CD4-positive, alpha-beta memory T cell (primary cell): ENCODE measurements at regions not wholly inside any gene's neighbourhood (a gene's known extent, or its start where the extent isn't known, plus 50 kb on each side); places are given as distances from the start of the nearest gene placed in this dataset.
"Not testable (repeated sequence)": the region's sequence is repeated elsewhere in the genome, so short reads cannot be mapped to it uniquely, and the experiment has no call there.

ENCODE experiments used
- CTCF ChIA-PET: fragments of 350-600 bp; sonication (Branson Sonifier 250); formaldehyde crosslinking; loops from one replicate; lab custom pipeline; 2021; ENCODE audit warnings: inconsistent platforms; ENCODE audit not compliant: partially characterized antibody; lab: Charles Lee
- POLR2A ChIA-PET: fragments of 350-600 bp; sonication (Branson Sonifier 250); formaldehyde crosslinking; loops from one replicate; lab custom pipeline; 2021; ENCODE audit not compliant: partially characterized antibody; lab: Charles Lee
- DNase-seq, 5 donors: peaks; one replicate each; pipeline versions ENCODE4 v3.0.0 to v3.0.0-alpha.2; 2020 to 2022; ENCODE audit warnings: mixed read lengths in 1 of 5
- H3K27ac ChIP-seq: one replicate; pipeline ENCODE4 v1.7.0; 2013; ENCODE audit warnings: low read depth, low read length
- H3K27me3 ChIP-seq: 2 replicates; pipeline ENCODE4 v1.7.0; 2013; ENCODE audit warnings: mild to moderate bottlenecking, low read length, moderate library complexity; ENCODE audit not compliant: insufficient read depth
- H3K36me3 ChIP-seq: 2 replicates; pipeline ENCODE4 v1.7.0; 2013; ENCODE audit warnings: mild to moderate bottlenecking, low read length, moderate library complexity; ENCODE audit not compliant: insufficient read depth
- H3K4me1 ChIP-seq: 2 replicates; pipeline ENCODE4 v1.7.0; 2013; ENCODE audit warnings: mild to moderate bottlenecking, low read length, moderate library complexity; ENCODE audit not compliant: insufficient read depth
- H3K4me3 ChIP-seq, 2 donors: one replicate each; pipeline ENCODE4 v1.7.0; 2013; ENCODE audit warnings: low read length in 2 of 2, mild to moderate bottlenecking in 1 of 2
- H3K9me3 ChIP-seq, 2 donors: one replicate each; pipeline ENCODE4 v1.7.0; 2013; ENCODE audit warnings: low read length in 2 of 2, control low read depth in 1 of 2; ENCODE audit not compliant: control insufficient read depth in 1 of 2
- H3K27ac Mint-ChIP-seq, 7 donors: one replicate each; pipeline ENCODE4 v1.8.0; 2020 to 2021; ENCODE audit warnings: mixed read lengths in 7 of 7, mild to moderate bottlenecking in 6 of 7, inconsistent platforms in 3 of 7, moderate library complexity in 3 of 7
- H3K27me3 Mint-ChIP-seq, 2 donors: one replicate each; pipeline ENCODE4 v1.8.0; 2020 to 2021; ENCODE audit warnings: mixed read lengths in 2 of 2
- H3K36me3 Mint-ChIP-seq, 2 donors: one replicate each; pipeline ENCODE4 v1.8.0; 2020 to 2021; ENCODE audit warnings: mixed read lengths in 2 of 2, inconsistent platforms in 1 of 2, mild to moderate bottlenecking in 1 of 2
- H3K4me1 Mint-ChIP-seq, 4 donors: one replicate each; pipeline ENCODE4 v1.8.0; 2020 to 2021; ENCODE audit warnings: mixed read lengths in 4 of 4, mild to moderate bottlenecking in 1 of 4
- H3K4me3 Mint-ChIP-seq, 8 donors: one replicate each; pipeline ENCODE4 v1.8.0; 2020 to 2021; ENCODE audit warnings: mixed read lengths in 8 of 8, mild to moderate bottlenecking in 7 of 8, moderate library complexity in 6 of 8, inconsistent platforms in 3 of 8
- H3K9me3 Mint-ChIP-seq, 8 donors: one replicate each; pipeline ENCODE4 v1.8.0; 2020 to 2021; ENCODE audit warnings: mixed read lengths in 8 of 8, mild to moderate bottlenecking in 5 of 8, inconsistent platforms in 3 of 8, moderate library complexity in 1 of 8
- intact Hi-C: fragments of 100-400 bp; cut with micrococcal nuclease; formaldehyde crosslinking; loops from one replicate; pipeline ENCODE4 v1.15.1; 2023

GRCh38 chr5:88058625-88059024 is 210.0 kb downstream of the TMEM161B start:
- no peaks in the 10 kb centered on the region for H3K36me3 ChIP-seq
- no peaks in the 10 kb centered on the region for H3K9me3 ChIP-seq
- no peaks in the 10 kb centered on the region for H3K27me3 Mint-ChIP-seq
- H3K9me3 Mint-ChIP-seq = peaks cover 0 to 25% (median 14%) of the 10 kb centered on the region in 8 donors
- H3K4me1 ChIP-seq = no peaks in the 10 kb centered on the region
- H3K4me1 Mint-ChIP-seq = no peaks in the 10 kb centered on the region
- intact Hi-C loops = no loop called here
- CTCF ChIA-PET = no interaction called here
- no peak overlapping the region for H3K27ac ChIP-seq
- no peak for DNase-seq
- no peaks in the 10 kb centered on the region for H3K27me3 ChIP-seq
- H3K36me3 Mint-ChIP-seq = no peaks in the 10 kb centered on the region
- POLR2A ChIA-PET = no interaction called here
- H3K4me3 Mint-ChIP-seq = no peak overlapping the region
- no peak overlapping the region for H3K4me3 ChIP-seq
- H3K27ac Mint-ChIP-seq = no peak overlapping the region

GRCh38 chr5:88052468-88052867 is 216.2 kb downstream of the TMEM161B start:
- H3K4me1 Mint-ChIP-seq, H3K27ac Mint-ChIP-seq, H3K27me3 Mint-ChIP-seq, H3K27ac ChIP-seq, H3K4me3 Mint-ChIP-seq, H3K27me3 ChIP-seq, H3K36me3 Mint-ChIP-seq, H3K36me3 ChIP-seq, CTCF ChIA-PET, POLR2A ChIA-PET, intact Hi-C loops, DNase-seq, H3K4me1 ChIP-seq, H3K9me3 ChIP-seq, H3K4me3 ChIP-seq: not testable (repeated sequence)
- peaks cover 0 to 10% (median 2%) of the 10 kb centered on the region in 8 donors for H3K9me3 Mint-ChIP-seq

GRCh38 chr5:88051148-88051547 is 217.5 kb downstream of the TMEM161B start:
- H3K4me1 Mint-ChIP-seq = no peaks in the 10 kb centered on the region
- peaks cover 0 to 8% (median 2%) of the 10 kb centered on the region in 8 donors for H3K9me3 Mint-ChIP-seq
- Histone ChIP-seq H3K27me3 (no peaks in the 10 kb centered on the region), H3K9me3 (no peaks in the 10 kb centered on the region), H3K27ac (no peak overlapping the region), H3K4me1 (no peaks in the 10 kb centered on the region), H3K36me3 (no peaks in the 10 kb centered on the region), H3K4me3 (no peak overlapping the region)
- POLR2A ChIA-PET = no interaction called here
- intact Hi-C loops = no loop called here
- DNase-seq = no peak
- H3K27me3 Mint-ChIP-seq = peaks cover 0 to 2% of the 10 kb centered on the region in 2 donors
- no peak overlapping the region for H3K4me3 Mint-ChIP-seq
- no peaks in the 10 kb centered on the region for H3K36me3 Mint-ChIP-seq
- CTCF ChIA-PET = no interaction called here
- no peak overlapping the region for H3K27ac Mint-ChIP-seq

DNA sequence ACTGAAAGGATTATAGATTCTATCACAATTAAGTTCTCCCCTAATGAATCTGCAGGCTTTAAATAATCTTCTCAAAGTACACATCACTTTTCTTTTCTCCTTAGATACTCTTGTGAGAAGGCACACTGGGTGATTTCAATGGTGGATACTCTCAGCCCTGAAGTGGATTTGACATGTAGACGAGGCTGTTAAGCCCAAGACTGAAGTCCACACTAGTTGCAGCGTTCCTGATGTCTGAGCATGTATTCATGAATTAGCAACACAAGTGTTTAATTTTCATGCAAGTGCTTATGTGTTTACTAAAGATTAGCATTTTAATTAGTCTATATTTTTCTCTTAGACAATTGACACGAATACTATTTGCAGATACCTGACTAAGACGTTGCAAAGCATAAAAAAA is 218.9 kb downstream of the TMEM161B start:
- Histone ChIP-seq H3K4me3 (no peak overlapping the region), H3K4me1 (no peaks in the 10 kb centered on the region), H3K36me3 (no peaks in the 10 kb centered on the region), H3K27ac (no peak overlapping the region), H3K27me3 (no peaks in the 10 kb centered on the region), H3K9me3 (no peaks in the 10 kb centered on the region)
- H3K27ac Mint-ChIP-seq = no peak overlapping the region
- ChIA-PET CTCF (no interaction called here), POLR2A (no interaction called here)
- no peak for DNase-seq
- H3K4me1 Mint-ChIP-seq = no peaks in the 10 kb centered on the region
- peaks cover 0 to 8% (median 2%) of the 10 kb centered on the region in 8 donors for H3K9me3 Mint-ChIP-seq
- intact Hi-C loops = no loop called here
- H3K36me3 Mint-ChIP-seq = no peaks in the 10 kb centered on the region
- no peak overlapping the region for H3K4me3 Mint-ChIP-seq
- peaks cover 0 to 2% of the 10 kb centered on the region in 2 donors for H3K27me3 Mint-ChIP-seq

GRCh38 chr5:88049156-88049555 is 219.5 kb downstream of the TMEM161B start:
- Mint-ChIP-seq H3K27me3 (peaks cover 0 to 2% of the 10 kb centered on the region in 2 donors), H3K4me3 (no peak overlapping the region), H3K27ac (no peak overlapping the region), H3K4me1 (no peaks in the 10 kb centered on the region), H3K9me3 (peaks cover 0 to 7% (median 2%) of the 10 kb centered on the region in 8 donors), H3K36me3 (no peaks in the 10 kb centered on the region)
- Histone ChIP-seq H3K27ac (no peak overlapping the region), H3K36me3 (no peaks in the 10 kb centered on the region), H3K9me3 (no peaks in the 10 kb centered on the region), H3K27me3 (no peaks in the 10 kb centered on the region), H3K4me3 (no peak overlapping the region), H3K4me1 (no peaks in the 10 kb centered on the region)
- POLR2A ChIA-PET = no interaction called here
- no peak for DNase-seq
- CTCF ChIA-PET = no interaction called here
- intact Hi-C loops = no loop called here

- no peaks in the 10 kb centered on the region for H3K36me3 ChIP-seq
- intact Hi-C loops = no loop called here
- H3K4me1 ChIP-seq = no peaks in the 10 kb centered on the region
- Mint-ChIP-seq H3K4me1 (no peaks in the 10 kb centered on the region), H3K27me3 (peaks cover 1 to 2% of the 10 kb centered on the region in 2 donors), H3K27ac (no peak overlapping the region), H3K36me3 (no peaks in the 10 kb centered on the region), H3K9me3 (peaks cover 0 to 4% (median 0%) of the 10 kb centered on the region in 8 donors), H3K4me3 (no peak overlapping the region)
- DNase-seq = no peak
- ChIA-PET POLR2A (no interaction called here), CTCF (no interaction called here)
- H3K4me3 ChIP-seq = no peak overlapping the region
- H3K9me3 ChIP-seq = no peaks in the 10 kb centered on the region
- H3K27ac ChIP-seq = no peak overlapping the region
- H3K27me3 ChIP-seq = no peaks in the 10 kb centered on the region
Observed at GRCh38 chr5:88045931-88046461, 222.6 kb downstream of the TMEM161B start.

- DNase-seq = no peak
- ChIA-PET POLR2A (no interaction called here), CTCF (no interaction called here)
- no peak overlapping the region for H3K4me3 Mint-ChIP-seq
- Histone ChIP-seq H3K27me3 (no peaks in the 10 kb centered on the region), H3K27ac (no peak overlapping the region), H3K36me3 (no peaks in the 10 kb centered on the region), H3K4me3 (no peak overlapping the region), H3K4me1 (no peaks in the 10 kb centered on the region), H3K9me3 (no peaks in the 10 kb centered on the region)
- H3K27me3 Mint-ChIP-seq = peaks cover 0 to 1% of the 10 kb centered on the region in 2 donors
- no peak overlapping the region for H3K27ac Mint-ChIP-seq
- intact Hi-C loops = no loop called here
- no peaks in the 10 kb centered on the region for H3K36me3 Mint-ChIP-seq
- no peaks in the 10 kb centered on the region for H3K4me1 Mint-ChIP-seq
- peaks cover 0 to 1% (median 0%) of the 10 kb centered on the region in 8 donors for H3K9me3 Mint-ChIP-seq
Observed at GRCh38 chr5:88045165-88045564, 223.5 kb downstream of the TMEM161B start.

DNA sequence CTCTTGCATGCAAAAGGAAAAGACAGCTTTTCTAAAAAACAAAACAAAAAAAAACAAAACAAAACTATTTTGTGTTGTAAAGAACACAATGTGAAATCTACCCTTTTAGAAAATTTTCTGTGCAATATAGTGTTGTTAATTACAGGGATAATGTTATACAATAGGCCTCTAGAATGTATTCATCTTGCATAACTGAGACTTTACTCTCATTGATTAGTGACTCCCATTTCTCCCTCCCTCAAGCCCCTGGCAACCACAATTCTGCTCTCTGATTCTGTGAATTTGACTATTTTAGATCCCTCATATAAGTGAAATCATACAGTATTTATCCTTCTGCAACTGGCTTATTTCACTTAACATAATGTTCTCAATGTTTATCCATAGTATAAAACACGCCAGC is 234.1 kb downstream of the TMEM161B start:
- Histone ChIP-seq H3K27me3 (no peaks in the 10 kb centered on the region), H3K9me3 (no peaks in the 10 kb centered on the region), H3K36me3 (no peaks in the 10 kb centered on the region), H3K4me3 (no peak overlapping the region), H3K4me1 (no peaks in the 10 kb centered on the region), H3K27ac (no peak overlapping the region)
- H3K36me3 Mint-ChIP-seq = no peaks in the 10 kb centered on the region
- peaks cover 0 to 2% (median 0%) of the 10 kb centered on the region in 8 donors for H3K9me3 Mint-ChIP-seq
- no peaks in the 10 kb centered on the region for H3K27me3 Mint-ChIP-seq
- ChIA-PET CTCF (no interaction called here), POLR2A (no interaction called here)
- no peaks in the 10 kb centered on the region for H3K4me1 Mint-ChIP-seq
- H3K27ac Mint-ChIP-seq = no peak overlapping the region
- intact Hi-C loops = no loop called here
- no peak overlapping the region for H3K4me3 Mint-ChIP-seq
- DNase-seq = no peak
